DOHH2 (cell line): ENCODE measurements at regions not wholly inside any gene's neighbourhood (a gene's known extent, or its start where the extent isn't known, plus 50 kb on each side); places are given as distances from the start of the nearest gene placed in this dataset.

Source experiments
- H3F3A ChIP-seq: fragments of 200-600 bp; sonication (generic), shearing (Covaris generic); 2 replicates; pipeline ENCODE4 v1.6.0; 2016; ENCODE audit warnings: antibody characterized with exemption, mild to moderate bottlenecking; ENCODE audit not compliant: control insufficient read depth, insufficient read depth
- H3K27ac ChIP-seq: fragments of 200-600 bp; sonication (generic); 2 replicates; pipeline ENCODE4 v1.5.1; 2014; ENCODE audit warnings: low read depth, mild to moderate bottlenecking, low read length, moderate library complexity
- H3K27me3 ChIP-seq: fragments of 200-600 bp; sonication (generic); 2 replicates; pipeline ENCODE4 v1.6.1; 2014; ENCODE audit warnings: mild to moderate bottlenecking, low read length, mixed read lengths; ENCODE audit not compliant: control insufficient read depth
- H3K36me3 ChIP-seq: fragments of 200-600 bp; sonication (generic); 2 replicates; pipeline ENCODE4 v1.6.1; 2014; ENCODE audit warnings: mild to moderate bottlenecking, low read length, moderate library complexity, mixed read lengths; ENCODE audit not compliant: control insufficient read depth
- H3K4me1 ChIP-seq: fragments of 200-600 bp; sonication (generic); 2 replicates; pipeline ENCODE4 v1.6.1; 2014; ENCODE audit warnings: mild to moderate bottlenecking, low read length, mixed read lengths; ENCODE audit not compliant: control insufficient read depth
- H3K4me2 ChIP-seq: fragments of 200-600 bp; sonication (generic); 2 replicates; pipeline ENCODE4 v1.6.0; 2014; ENCODE audit warnings: mild to moderate bottlenecking, low read length, moderate library complexity
- H3K4me3 ChIP-seq: fragments of 200-600 bp; sonication (generic); 2 replicates; pipeline ENCODE4 v1.5.1; 2014; ENCODE audit warnings: mild to moderate bottlenecking, low read length, mixed read lengths
- H3K79me2 ChIP-seq: fragments of 200-600 bp; sonication (generic); 2 replicates; pipeline ENCODE4 v1.6.1; 2014; ENCODE audit warnings: mild to moderate bottlenecking, low read length, mixed read lengths; ENCODE audit not compliant: control insufficient read depth
- H3K9me2 ChIP-seq: fragments of 200-600 bp; sonication (generic); replicated peaks from 2 replicates; pipeline ENCODE4 v1.6.1; 2014; ENCODE audit warnings: mild to moderate bottlenecking, low read length, mixed read lengths; ENCODE audit not compliant: control insufficient read depth
- H3K9me3 ChIP-seq: fragments of 200-600 bp; sonication (generic); 2 replicates; pipeline ENCODE4 v1.6.1; 2014; ENCODE audit warnings: antibody characterized with exemption, low read length, mixed read lengths; ENCODE audit not compliant: control insufficient read depth, insufficient read depth
- H4K20me1 ChIP-seq: fragments of 200-600 bp; sonication (generic); 2 replicates; pipeline ENCODE4 v1.6.0; 2014; ENCODE audit warnings: low read depth, mild to moderate bottlenecking, antibody characterized with exemption, low read length, moderate library complexity; ENCODE audit not compliant: control insufficient read depth, insufficient read depth
- CTCF ChIP-seq: fragments of 200-600 bp; sonication (generic); IDR thresholded peaks from one replicate; pipeline ENCODE4 v1.5.1; 2014; ENCODE audit warnings: antibody characterized with exemption, mild to moderate bottlenecking, low read depth, low read length; ENCODE audit not compliant: poor library complexity, severe bottlenecking
- EZH2phosphoT487 ChIP-seq: fragments of 200-600 bp; sonication (generic); IDR thresholded peaks from 2 replicates; pipeline ENCODE4 v1.6.1; 2017; ENCODE audit warnings: borderline replicate concordance, mild to moderate bottlenecking, antibody characterized with exemption, low read length, moderate library complexity, mixed read lengths

- TF ChIP-seq EZH2phosphoT487 (no peak), CTCF (no peak)
- Histone ChIP-seq H3K9me3 (no peaks in the 10 kb centered on the region), H4K20me1 (no peaks in the 10 kb centered on the region), H3K27me3 (no peaks in the 10 kb centered on the region), H3F3A (no peaks in the 10 kb centered on the region), H3K27ac (no peak overlapping the region), H3K4me3 (no peak overlapping the region), H3K4me2 (no peak overlapping the region), H3K79me2 (no peaks in the 10 kb centered on the region), H3K36me3 (no peaks in the 10 kb centered on the region), H3K4me1 (no peaks in the 10 kb centered on the region), H3K9me2 (no peaks in the 10 kb centered on the region)
Measured at GRCh38 chr13:80778297-80778696, 437.4 kb upstream of the SPRY2 start.

GRCh38 chr13:80757694-80758093, 416.8 kb upstream of the SPRY2 start:
- no peaks in the 10 kb centered on the region for H3K27me3 ChIP-seq
- no peak for TF ChIP-seq CTCF
- no peak overlapping the region for H3K4me3 ChIP-seq
- no peaks in the 10 kb centered on the region; the same call in 1 of the 2 replicates for H3K9me3 ChIP-seq
- no peak overlapping the region for H3K4me2 ChIP-seq
- H3K9me2 ChIP-seq: no peaks in the 10 kb centered on the region
- no peaks in the 10 kb centered on the region for H4K20me1 ChIP-seq
- H3K36me3 ChIP-seq: no peaks in the 10 kb centered on the region
- H3K27ac ChIP-seq: no peak overlapping the region
- H3F3A ChIP-seq: no peaks in the 10 kb centered on the region
- no peaks in the 10 kb centered on the region for H3K4me1 ChIP-seq
- no peaks in the 10 kb centered on the region for H3K79me2 ChIP-seq

- Histone ChIP-seq H3K27ac (no peak overlapping the region), H3K4me3 (no peak overlapping the region), H3K79me2 (no peaks in the 10 kb centered on the region), H4K20me1 (no peaks in the 10 kb centered on the region), H3F3A (no peaks in the 10 kb centered on the region), H3K36me3 (no peaks in the 10 kb centered on the region), H3K4me1 (no peaks in the 10 kb centered on the region), H3K9me3 (no peaks in the 10 kb centered on the region; the same call in 1 of the 2 replicates), H3K27me3 (no peaks in the 10 kb centered on the region), H3K9me2 (no peaks in the 10 kb centered on the region), H3K4me2 (no peak overlapping the region)
- TF ChIP-seq EZH2phosphoT487 (no peak), CTCF (no peak)
Measured at GRCh38 chr13:80755910-80756309, 415.0 kb upstream of the SPRY2 start.

GRCh38 chr13:80754441-80754840, 413.5 kb upstream of the SPRY2 start:
- H3K27ac ChIP-seq: no peak overlapping the region
- H3K79me2 ChIP-seq: no peaks in the 10 kb centered on the region
- no peaks in the 10 kb centered on the region; the same call in 1 of the 2 replicates for H3K9me3 ChIP-seq
- H4K20me1 ChIP-seq: no peaks in the 10 kb centered on the region
- TF ChIP-seq CTCF: no peak
- no peak for TF ChIP-seq EZH2phosphoT487
- no peaks in the 10 kb centered on the region for H3K9me2 ChIP-seq
- H3F3A ChIP-seq: no peaks in the 10 kb centered on the region
- H3K4me3 ChIP-seq: no peak overlapping the region
- no peaks in the 10 kb centered on the region for H3K4me1 ChIP-seq
- no peak overlapping the region for H3K4me2 ChIP-seq
- no peaks in the 10 kb centered on the region for H3K36me3 ChIP-seq
- no peaks in the 10 kb centered on the region for H3K27me3 ChIP-seq
